ENCODE measurements at regions not wholly inside any gene's neighbourhood (a gene's known extent, or its start where the extent isn't known, plus 50 kb on each side); places are given as distances from the start of the nearest gene placed in this dataset.

GRCh38 chr5:52497133-52497693, 290.5 kb upstream of the ITGA1 start:
- TF ChIP-seq CTCF (IDR thresholded peaks at IDR 0.05; ENCODE audit: insufficient read depth, low read depth, low read length) (no peak), EZH2 (IDR thresholded peaks at IDR 0.05; ENCODE audit: insufficient read depth, low read length) (no peak)
